Epidermal melanocyte (primary cell): ENCODE measurements at regions not wholly inside any gene's neighbourhood (a gene's known extent, or its start where the extent isn't known, plus 50 kb on each side); places are given as distances from the start of the nearest gene placed in this dataset.

Experiments used
- DNase-seq: peaks from one replicate; pipeline ENCODE4 v3.0.0; 2011; ENCODE audit warnings: low spot score; ENCODE audit not compliant: insufficient read length

DNA sequence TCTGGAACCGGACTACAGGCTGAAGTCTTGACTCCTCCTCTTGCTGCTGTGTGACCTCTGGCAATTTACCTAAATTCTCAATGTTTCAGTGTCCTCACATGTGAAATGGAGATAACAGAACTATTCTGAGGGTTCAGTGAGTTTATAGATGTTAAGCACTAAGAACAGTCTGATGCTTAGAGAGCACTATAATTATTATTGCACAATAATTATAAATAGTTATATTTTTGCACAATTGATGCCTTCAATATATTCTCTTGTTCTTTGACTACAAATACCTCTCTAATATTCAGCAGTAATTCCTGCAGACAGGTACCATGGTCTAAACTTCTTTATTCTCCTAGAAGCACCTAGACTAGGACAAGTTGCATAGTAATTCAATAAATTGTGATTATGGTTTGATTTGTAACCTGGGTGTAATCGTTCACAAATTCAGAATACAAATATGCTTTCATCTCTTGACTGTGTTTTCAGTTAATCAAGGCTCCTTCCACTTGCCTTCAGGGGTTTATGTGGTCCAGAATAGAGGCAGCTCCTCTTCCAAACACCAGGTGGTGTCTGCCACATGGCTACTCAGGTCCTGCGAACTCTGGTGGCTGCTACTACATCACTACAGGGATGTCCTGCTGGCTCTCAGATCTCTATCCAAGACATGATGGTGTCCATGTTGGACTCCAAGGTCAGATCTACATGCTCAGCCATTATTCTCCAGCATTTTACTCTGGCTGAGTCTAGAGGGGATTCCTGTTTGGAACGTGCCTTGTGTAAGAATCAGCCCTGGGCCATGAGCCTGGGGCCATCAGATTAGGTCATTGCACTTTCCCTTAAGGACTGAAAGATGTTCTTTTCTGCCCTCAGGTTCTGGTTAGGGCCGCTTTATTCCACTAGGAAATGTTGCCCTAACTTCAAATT, 103.4 kb downstream of the QRFPR start:
- DNase-seq, result no peak

DNA sequence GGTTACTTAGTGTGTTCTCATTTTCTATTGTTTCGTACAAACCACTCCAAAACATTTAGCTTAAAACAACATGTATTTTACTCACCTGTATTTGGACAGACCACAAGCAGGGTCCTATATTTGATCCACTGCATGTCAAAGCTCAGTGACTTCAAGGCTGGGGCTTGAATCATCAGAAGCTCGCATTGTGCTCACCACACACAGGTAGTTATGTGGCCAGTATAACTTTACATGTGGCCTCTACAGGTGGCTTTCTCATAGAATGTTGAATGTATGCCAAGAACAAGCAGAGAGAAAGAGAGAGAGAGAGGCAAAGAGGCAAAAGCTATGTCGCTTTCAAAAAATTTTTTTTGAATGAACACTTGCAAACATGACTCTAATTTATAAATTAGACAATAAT, 107.6 kb downstream of the QRFPR start:
- DNase-seq, result no peak

DNA sequence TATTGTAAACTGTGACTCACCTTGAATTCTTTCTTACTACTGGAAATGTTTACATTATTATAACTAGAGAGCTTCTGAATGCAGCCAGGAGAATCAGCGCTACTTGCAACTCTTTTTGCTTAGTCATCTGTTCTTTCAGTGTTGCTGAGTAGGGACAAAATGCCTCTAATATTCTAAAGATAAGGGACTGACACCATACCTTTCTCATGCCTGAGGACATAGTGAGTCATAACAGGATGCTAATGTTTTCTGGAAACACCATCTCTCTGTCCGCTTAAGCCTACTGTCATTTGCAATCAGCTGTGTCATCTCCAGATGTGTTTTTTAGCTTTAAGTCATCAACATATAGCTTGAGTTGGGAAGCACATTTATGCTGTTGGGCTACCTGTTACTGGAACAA, 108.3 kb downstream of the QRFPR start:
- DNase-seq, result no peak

DNA sequence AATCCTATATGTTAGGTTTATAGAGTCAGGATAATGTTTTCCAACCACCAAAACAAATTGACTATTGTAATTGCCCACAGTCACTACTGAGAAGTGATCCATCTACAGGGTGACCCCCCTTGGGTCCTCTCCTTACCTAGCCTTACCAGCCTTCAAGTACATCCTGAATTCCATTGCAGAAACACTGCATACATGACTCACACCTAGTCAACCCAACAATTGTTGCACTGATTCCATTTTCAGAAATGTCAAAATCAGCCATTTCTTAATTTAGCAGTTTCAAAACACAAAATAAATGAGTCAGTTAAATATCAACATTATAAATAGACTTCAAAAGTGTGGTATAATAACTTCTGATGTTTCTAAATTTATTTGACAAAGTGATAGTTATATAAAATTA, 106.3 kb upstream of the TNIP3 start:
- no peak for DNase-seq

DNA sequence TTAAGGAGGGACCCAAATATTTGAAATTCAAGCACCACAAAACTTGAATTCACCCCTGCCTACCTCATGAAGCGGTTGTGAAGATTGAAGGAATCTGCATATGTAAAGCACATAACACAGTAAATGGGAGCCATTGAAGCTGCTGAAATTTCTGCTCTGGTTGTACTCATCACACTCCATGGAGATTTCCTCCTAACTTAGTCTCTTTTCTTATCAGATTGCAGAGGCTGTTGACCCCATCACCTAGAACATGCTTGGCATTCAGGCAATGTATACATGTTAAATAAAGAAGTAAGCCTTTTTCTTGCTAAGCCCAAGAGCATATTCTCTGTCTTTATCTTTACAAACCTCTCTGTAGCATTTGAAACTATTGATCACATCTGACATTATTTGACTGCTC, 104.9 kb upstream of the TNIP3 start:
- DNase-seq, result no peak

DNA sequence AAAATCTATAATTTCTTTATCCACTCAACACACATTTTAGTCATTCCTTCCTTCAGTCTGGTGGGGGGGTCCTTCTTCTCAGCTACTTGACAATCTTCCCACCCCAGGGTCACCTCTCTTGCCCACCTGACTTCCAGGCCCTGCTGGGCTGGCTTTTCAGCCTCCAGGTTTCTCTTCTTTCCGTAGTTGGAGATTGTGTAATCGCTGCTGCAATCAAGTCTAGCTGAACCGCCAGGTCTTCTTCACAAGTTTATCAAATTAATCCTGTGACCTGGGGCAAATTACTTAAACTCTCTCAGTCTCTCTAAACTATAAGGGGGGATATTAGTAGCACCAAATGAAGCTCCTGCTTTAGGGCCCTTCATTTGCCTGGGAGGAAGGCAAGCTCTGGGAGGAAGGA, 102.9 kb upstream of the TNIP3 start:
- DNase-seq, result no peak

DNA sequence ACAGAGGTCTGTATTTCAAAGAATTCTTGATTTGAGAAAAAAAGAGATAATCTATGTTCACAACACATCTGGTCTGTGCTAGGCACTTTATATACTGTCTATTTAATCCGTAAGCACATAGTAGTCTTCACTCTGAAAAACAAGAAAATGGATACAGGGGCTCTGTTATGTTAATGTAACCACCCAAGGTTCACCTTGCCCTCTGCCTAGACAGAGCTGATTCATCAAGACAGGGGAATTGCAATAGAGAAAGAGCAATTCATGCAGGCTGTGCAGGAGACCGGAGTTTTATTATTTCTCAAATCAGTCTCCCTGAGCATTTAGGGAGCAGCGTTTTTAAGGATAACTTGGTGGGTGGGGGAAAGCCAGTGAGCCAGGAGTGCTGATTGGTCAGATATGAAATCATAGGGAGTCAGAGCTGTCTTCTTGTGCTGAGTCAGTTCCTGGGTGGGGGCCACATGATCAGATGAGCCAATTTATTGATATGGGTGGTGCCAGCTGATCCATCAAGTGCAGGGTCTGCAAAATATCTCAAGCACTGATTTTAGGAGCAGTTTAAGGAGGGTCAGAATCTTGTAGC, 92.9 kb upstream of the TNIP3 start:
- no peak for DNase-seq

DNA sequence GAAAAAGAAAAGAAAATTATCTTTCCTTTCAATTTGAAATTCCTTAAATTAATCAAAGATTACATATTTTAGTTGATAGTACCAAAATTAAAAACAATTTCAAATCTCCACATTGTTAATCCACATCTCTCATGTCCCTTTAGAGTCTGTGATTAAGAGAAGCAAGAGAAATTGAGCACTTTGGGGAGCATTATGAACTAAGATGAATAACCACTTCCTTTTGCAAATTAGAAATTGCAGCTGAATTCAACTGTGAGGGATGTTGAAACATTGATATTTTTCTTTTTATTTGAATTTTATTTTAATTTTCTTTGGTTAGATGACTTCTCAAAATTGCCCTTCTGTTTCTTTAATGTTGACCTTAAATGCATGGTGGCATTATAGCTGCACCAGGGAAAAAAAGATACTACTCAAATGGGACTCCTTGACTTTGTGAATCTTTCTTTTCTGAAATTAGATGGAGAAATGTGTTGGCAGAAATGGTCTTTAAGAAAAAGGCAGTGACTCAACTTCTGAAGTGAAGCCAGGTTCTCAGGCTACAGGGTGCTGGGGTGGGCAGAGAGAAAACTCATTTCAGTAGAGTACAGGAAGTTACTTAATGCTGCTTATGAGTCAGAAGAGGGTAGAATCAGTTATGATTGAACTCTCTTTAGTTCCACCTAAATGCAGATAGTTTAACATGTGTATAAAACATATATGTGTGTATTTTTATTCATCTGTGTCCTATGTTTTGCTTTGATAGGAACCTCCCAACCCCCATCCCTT, 92.0 kb upstream of the TNIP3 start:
- DNase-seq, result peak; percentile 34

DNA sequence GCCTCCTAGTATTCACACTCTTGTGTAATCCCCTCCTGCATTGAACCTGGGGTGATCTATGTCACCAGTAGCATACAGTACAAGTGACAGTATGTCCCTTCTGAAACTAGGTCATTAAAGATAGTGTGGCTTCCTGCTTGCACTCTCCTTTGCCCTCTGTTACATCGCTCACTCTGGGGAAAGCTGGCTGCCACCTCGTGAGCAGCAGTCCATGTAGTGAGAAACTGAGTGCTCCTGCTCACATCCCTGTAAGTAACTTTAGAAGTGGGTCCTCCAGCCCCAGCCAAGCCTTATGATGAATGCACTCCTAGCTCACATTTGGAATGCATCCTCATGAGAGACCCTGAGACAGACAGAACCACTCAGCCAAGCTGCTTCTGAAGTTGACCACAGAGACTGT, 89.8 kb upstream of the TNIP3 start:
- DNase-seq, result no peak

DNA sequence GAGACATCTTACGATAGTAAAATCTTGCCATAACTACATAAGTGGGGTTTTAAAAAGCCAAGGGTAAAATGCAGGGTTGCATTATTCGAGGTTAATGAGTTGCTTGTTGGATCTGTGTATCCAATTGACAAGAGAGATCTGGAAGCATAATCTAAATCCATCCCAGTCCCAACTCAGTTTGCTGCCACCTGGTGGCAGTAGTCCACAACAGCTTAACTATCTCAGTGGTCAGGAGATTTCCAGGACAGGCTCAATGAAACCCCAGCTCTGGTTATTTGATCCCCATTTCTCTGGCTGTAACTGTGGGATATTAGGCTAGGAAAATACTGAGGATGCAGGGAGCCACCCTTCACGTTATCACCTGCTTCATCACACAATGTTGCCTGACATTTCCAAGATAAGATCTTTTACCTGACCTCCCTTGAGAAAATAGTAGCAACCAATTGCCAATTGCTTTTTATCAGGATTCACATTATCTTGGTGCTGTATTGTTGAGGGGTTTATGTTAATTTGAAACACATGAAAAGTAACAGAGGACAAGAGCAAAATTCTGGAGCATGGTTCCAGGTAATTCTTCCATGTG, 88.2 kb upstream of the TNIP3 start:
- peak; percentile 79 for DNase-seq

DNA sequence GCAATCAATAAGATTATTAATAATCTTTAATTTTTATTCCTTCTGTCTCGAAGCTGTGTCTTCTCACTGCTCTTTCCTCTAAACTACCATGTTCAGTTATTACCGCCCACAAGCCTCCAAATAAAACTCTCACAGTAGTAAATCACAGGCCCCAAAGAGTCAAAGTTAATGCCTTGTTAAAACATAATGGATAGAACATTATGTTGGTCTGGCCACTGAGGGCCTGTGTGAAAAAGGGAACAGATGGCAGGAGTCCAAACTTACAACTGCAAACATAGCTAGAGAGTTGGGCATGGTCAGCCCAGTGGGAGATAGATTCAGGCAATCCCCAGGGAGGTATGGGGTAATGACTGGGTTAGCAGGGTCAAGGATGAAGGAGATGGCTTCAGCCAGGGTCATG, 84.6 kb upstream of the TNIP3 start:
- DNase-seq, result no peak

DNA sequence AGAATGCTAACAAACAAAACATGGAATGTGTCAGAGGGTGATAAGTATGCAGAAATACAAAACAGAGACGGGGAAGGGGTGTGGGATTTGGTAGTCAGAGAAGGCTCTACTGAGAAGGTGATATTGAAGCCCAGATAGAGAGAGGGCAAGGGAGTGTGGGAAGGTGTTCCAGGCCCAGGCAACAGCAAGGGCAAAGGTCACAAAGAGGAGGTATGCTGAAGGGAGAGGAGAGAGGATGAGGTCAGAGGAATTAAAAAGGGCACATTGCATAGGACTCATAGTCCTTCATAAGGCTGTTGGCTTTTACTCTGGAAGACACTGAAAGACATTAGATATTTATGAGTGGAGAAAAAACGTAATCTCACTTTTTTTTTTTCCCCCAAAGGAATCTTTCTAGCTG, 82.6 kb upstream of the TNIP3 start:
- no peak for DNase-seq

DNA sequence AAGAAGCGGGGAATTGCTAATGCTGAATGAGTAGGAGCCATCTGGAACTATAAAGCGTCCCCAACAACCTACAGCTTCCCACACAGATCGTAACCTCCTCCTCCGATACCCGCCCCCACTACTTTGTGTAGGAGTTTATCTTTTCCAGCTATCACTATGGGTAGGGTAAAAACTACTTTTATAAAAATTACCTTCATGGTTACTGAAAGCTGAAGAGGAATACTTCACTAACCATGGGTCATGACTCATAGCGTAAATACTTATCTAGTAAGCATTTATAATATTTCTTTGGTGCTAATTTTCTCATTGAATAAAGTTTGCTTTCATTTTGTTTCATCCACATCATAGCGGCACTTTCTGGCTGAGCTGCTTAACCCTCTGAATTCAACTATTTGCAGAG, 79.4 kb upstream of the TNIP3 start:
- DNase-seq, result no peak

DNA sequence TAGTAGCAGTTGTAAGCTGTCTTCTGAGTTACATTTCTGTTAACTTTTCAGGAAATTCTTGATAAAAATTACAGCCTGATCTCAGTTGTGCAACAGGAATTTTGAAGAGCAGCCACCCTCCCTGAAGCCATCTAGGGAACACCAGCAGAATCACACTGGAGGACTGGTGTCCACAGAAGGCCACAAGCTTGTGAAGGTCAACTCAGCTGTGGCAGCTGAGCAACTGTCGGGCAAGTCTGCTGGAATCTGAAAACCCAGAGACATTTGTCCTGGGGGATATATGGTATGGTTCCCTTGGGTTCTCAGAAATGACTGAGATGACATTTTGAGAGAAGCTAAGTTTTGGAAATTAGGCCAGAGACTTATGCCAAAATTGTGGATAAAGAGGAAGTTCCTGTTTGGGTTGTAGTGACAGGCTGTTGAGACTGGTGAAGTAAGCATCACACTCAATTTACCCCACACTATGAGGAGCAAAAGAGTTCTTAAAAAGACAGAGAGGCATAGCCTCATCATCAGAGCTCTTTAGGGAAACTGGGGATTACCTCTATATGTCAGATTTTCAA, 78.1 kb upstream of the TNIP3 start:
- no peak for DNase-seq

DNA sequence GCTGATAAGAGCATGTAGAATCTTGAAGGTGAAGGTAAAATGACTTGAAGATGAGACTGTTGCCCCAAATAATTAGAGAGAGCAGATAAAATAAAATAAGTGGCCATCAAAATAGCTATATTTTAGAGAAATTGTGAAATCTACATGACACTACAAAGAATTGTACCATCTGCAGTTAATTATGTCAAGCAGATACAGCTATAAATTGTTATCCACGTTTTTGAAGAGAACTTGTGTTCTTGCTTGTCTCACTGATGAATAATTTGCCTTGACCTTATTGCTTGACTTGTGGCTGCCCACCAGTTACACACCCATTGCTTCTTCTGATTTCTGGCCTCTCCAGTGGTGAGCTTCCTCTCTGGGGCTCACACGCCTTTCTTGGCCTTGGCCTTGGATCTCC, 75.8 kb upstream of the TNIP3 start:
- no peak for DNase-seq

DNA sequence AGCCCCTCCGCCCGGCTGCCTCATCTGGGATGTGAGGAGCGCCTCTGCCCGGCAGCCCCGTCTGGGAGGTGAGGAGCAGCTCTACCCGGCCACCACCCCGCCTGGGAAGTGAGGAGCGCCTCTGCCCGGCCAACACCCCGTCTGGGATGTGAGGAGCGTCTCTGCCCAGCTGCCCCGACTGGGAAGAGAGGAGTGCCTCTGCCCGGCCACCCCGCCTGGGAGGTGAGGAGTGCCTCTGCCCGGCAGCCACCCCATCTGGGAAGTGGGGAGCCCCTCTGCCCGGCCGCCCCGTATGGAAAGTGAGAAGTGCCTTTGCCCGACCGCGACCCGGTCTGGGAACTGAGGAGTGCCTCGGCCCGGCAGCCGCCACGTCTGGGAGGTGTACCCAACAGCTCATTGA, 74.3 kb upstream of the TNIP3 start:
- no peak for DNase-seq

DNA sequence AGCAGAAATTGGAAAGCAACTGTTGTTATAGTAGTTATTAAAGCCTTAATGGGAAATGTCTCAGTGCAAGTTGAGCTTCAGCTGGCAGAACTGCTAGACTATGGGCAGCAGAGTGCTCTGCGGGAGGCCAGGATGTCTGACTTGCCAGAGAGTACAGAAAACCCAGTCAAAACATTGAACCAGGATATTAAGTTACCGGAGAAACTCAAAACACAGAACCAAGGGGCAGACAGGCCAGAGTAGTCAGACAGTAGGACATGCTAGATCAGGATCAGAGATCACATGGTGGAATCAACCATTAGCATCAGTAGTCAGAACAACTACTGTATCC, 72.9 kb upstream of the TNIP3 start:
- no peak for DNase-seq

DNA sequence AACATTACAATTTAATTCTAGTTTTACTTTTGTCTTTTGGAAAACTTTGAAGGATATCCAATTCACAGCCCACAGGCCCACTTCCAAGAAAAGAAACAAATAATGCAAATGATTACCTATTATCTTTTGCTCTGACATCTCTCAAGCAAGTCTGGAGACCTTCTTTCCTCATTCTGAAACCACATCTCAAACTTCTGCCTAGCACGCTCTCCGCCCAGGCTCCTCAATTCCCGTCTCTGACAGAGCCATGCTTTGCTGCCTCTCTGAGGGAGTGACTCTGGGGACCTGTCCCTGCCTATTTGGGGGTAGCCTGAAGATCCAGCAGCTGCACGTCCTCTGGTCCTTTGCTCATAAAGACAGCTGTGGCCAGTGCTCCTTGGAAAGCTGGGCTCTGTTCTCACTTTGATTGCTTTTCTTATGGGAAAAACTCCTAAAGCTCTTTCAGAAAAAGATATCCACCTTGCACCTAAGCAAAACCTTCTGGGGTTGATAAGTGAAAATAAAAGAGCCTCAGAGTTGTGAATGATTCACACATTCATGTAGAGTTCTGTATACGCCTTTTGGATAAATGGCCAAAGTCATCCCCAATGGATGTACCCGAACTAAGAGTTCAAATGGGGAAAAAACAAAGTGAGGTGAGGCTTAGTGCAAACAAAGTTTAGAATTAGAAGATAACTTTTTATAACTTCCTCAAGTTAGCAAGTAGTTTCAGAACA, 72.4 kb upstream of the TNIP3 start:
- no peak for DNase-seq

DNA sequence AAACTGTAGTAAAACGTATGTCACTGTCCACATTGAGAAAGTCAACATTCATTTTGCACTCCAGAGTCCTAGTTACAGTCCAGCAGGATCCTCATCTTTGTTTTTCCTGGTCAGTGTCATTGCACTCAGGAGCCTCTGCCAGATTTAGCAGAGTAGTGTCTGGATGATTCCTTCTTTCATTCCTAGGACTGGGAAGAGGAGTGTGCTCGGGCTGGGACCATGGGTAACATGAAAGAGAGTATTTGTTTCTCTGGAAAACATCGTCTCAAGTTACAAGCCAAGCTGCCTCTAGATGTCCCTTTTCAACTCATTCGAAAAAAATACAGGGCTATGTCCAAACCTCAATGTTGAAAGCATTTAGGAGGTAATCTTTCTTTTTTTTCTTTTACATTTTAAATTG, 69.9 kb upstream of the TNIP3 start:
- no peak for DNase-seq

DNA sequence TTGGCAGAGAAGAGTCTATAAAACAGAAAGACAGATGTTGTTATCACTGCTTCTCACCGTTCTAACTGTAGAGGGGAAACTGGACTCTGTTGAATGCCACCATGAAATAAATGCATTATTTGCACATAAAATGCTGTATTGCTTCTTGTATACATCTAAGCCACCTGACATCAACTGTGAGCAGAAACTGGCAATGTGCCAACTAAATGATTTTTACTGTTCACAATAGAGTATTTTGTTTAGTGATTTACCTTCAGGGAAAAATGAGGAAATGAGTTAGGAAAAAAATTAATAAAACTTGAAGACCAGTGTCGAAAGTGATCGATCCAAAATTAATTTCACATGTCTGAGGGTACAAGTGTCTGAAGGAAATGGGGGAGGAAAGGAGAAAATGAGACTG, 65.9 kb upstream of the TNIP3 start:
- no peak for DNase-seq

DNA sequence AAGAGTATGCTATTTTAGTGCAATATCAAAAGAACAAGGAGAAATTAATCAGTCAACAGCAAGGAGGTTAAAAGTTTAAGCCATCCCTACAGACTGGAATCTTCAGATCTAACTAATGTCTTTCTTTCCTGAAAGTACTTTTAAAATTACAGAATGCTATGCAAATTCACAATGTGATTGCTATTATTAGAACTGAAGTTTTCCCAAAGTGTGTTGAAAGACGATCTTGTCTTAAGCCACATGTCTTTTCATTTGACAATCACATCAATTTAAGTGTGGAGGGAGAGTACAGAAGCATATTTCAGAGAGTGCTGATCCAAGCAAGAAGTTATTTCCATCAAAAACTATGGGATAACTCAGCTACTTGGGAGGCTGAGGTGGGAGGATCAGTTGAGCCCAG, 64.7 kb upstream of the TNIP3 start:
- DNase-seq, result no peak
